Rectal smooth muscle tissue (tissue), 1 donor: ENCODE measurements at regions not wholly inside any gene's neighbourhood (a gene's known extent, or its start where the extent isn't known, plus 50 kb on each side); places are given as distances from the start of the nearest gene placed in this dataset.
"Not testable (repeated sequence)": the region's sequence is repeated elsewhere in the genome, so short reads cannot be mapped to it uniquely, and the experiment has no call there.

Source experiments
- H3K27ac ChIP-seq: one replicate; pipeline ENCODE4 v1.7.0; 2013; ENCODE audit warnings: low read depth, low read length, inconsistent platforms
- H3K27me3 ChIP-seq: one replicate; pipeline ENCODE4 v1.7.0; 2013; ENCODE audit warnings: low read length; ENCODE audit not compliant: control insufficient read depth, insufficient read depth
- H3K36me3 ChIP-seq: one replicate; pipeline ENCODE4 v1.7.0; 2013; ENCODE audit warnings: low read length; ENCODE audit not compliant: control insufficient read depth, insufficient read depth
- H3K4me1 ChIP-seq: one replicate; pipeline ENCODE4 v1.7.0; 2013; ENCODE audit warnings: low read length; ENCODE audit not compliant: control insufficient read depth, insufficient read depth
- H3K4me3 ChIP-seq: one replicate; pipeline ENCODE4 v1.7.0; 2013; ENCODE audit warnings: low read length
- H3K9ac ChIP-seq: one replicate; pipeline ENCODE4 v1.7.0; 2013; ENCODE audit warnings: low read length

DNA sequence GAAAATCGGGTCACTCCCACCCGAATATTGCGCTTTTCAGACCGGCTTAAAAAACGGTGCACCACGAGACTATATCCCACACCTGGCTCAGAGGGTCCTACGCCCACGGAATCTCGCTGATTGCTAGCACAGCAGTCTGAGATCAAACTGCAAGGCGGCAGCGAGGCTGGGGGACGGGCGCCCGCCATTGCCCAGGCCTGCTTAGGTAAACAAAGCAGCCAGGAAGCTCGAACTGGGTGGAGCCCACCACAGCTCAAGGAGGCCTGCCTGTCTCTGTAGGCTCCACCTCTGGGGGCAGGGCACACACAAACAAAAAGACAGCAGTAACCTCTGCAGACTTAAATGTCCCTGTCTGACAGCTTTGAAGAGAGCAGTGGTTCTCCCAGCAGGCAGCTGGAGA is 611.9 kb upstream of the INTU start:
- H3K9ac ChIP-seq, H3K4me1 ChIP-seq, H3K27me3 ChIP-seq, H3K36me3 ChIP-seq, H3K4me3 ChIP-seq, H3K27ac ChIP-seq: not testable (repeated sequence)

DNA sequence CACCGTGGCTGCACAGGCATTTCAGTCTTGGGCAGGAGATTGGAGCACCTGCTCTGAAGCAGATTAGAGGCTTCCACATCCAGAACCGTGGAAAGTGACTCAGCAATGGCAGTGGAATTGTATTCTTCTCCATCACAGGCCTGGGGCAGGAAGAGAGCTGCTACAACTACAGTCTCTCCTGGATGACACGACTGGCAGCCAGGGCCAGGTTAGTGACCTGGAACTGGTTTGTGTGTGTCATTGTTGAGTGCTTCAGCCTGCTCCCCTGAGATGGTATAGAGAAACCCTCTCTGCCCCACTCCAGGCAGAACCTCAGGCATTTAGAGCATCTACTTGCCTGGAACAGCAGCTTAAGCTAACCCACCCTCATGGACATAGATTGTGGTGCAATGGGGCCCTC is 596.5 kb upstream of the INTU start:
- H3K27me3 ChIP-seq: no peaks in the 10 kb centered on the region
- no peak overlapping the region for H3K27ac ChIP-seq
- no peak overlapping the region for H3K9ac ChIP-seq
- no peaks in the 10 kb centered on the region for H3K4me1 ChIP-seq
- no peaks in the 10 kb centered on the region for H3K36me3 ChIP-seq
- H3K4me3 ChIP-seq: no peak overlapping the region

DNA sequence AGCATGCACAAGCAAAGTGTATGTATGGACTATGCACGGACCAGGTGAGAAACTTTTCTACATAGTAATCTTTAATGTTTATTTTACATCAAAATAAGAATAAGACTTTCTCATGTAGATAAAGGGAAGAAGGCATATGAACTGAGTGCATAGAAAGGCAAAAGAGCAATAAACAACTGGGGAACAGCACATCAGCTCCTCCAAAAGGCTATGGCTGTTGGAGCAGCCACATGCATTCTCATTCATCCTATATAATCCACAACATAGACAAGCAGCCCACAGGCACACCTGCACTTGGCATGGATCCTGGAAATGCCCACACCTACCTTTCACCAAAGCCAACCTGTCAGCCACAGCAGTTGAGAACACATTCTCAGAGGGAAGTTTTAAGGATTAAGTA is 586.9 kb upstream of the INTU start:
- H3K4me3 ChIP-seq: no peak overlapping the region
- H3K27me3 ChIP-seq: no peaks in the 10 kb centered on the region
- no peak overlapping the region for H3K27ac ChIP-seq
- no peaks in the 10 kb centered on the region for H3K4me1 ChIP-seq
- no peak overlapping the region for H3K9ac ChIP-seq
- no peaks in the 10 kb centered on the region for H3K36me3 ChIP-seq

DNA sequence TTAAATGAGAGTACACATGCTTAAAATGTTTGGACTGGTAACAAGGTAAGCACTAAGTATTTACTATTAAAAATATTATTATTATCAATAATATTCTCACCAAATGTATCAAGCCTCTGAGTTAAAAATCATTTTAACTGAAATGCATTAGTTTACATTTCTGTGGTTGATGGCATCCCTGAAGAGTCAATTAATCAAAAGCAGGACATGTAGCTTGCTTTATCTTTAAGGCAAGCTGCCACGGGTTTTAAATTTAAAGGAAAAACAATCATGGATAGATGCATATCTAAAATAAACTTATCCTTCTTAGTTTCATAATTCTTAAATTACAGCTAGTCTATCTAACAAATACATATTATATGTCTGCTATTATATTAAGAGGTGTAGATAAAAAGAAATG is 584.8 kb upstream of the INTU start:
- Histone ChIP-seq H3K4me3 (no peak overlapping the region), H3K27ac (no peak overlapping the region), H3K9ac (no peak overlapping the region), H3K36me3 (no peaks in the 10 kb centered on the region), H3K27me3 (no peaks in the 10 kb centered on the region), H3K4me1 (no peaks in the 10 kb centered on the region)

DNA sequence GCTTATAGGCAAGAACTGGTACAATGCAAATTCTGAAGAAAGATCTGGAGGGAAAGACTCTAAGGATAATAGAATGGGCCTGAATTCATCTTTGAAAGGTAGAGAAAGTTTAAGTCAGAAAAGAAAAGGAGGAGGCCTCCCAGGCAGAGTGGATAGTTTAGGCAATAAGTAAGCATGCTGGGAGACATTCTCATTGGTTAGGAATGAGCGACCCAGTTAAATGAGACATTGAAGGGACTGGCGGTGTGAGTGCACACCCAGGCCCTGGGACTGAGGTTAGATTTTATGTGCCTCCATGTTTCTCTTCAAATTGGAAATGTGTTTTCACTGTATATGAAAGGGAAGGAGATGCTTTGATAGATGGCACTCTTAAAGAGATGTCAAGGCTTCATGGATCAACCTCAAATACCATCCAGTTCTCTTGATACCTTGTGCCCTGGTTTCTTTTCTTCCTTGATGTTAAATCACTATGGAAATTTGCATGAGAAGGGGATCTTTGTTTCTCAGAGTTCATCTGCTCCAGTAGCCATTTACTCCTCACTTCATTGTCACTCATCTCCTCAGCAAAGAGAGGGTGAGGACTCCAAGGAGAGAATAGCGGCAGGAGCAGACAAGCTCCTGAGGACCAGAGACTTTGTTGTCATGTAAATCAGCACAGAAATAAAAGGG is 584.2 kb upstream of the INTU start:
- H3K9ac ChIP-seq: no peak overlapping the region
- H3K27me3 ChIP-seq: no peaks in the 10 kb centered on the region
- no peak overlapping the region for H3K27ac ChIP-seq
- no peak overlapping the region for H3K4me3 ChIP-seq
- no peaks in the 10 kb centered on the region for H3K36me3 ChIP-seq
- no peaks in the 10 kb centered on the region for H3K4me1 ChIP-seq

DNA sequence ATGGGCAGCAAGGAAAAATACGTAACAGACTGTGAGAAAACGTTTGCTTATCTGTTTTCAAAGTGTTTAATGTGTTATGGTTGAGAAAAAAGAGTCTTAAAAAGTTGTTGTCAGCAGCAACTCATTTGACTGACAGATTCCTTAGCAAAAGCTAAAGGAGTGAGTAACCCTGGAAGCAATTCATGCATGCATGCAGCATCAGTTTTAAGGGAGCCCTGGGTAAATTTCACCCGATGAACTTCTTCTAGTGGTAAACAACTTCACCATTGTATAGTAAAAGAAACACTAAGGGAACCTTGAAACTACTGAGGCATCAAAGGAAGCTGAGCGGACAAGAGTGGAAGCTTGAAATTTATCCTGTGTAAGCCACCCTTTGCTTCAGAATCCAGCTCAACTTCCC is 583.2 kb upstream of the INTU start:
- Histone ChIP-seq H3K36me3 (no peaks in the 10 kb centered on the region), H3K9ac (no peak overlapping the region), H3K27me3 (no peaks in the 10 kb centered on the region), H3K4me1 (no peaks in the 10 kb centered on the region), H3K4me3 (no peak overlapping the region), H3K27ac (no peak overlapping the region)

DNA sequence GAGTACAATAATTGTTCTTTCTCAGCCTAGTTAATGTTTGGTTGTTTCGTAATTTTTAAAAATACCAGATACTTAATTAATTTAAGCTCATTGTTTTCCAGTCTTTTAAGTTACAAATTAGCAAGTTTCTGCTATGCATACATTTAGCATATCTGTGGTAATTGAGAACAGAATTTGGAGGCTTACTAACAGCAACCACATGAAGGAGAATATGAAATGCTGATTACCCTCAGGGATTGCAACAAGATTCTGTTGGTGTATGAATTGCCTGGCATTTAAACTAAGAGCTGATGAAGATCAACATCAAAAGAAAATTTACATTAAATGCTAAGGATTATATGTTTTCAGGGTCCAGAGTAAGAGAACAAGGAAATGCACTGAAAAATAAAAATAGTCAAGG is 580.0 kb upstream of the INTU start:
- H3K27me3 ChIP-seq: no peaks in the 10 kb centered on the region
- no peak overlapping the region for H3K27ac ChIP-seq
- no peaks in the 10 kb centered on the region for H3K4me1 ChIP-seq
- H3K36me3 ChIP-seq: no peaks in the 10 kb centered on the region
- H3K9ac ChIP-seq: no peak overlapping the region
- H3K4me3 ChIP-seq: no peak overlapping the region

DNA sequence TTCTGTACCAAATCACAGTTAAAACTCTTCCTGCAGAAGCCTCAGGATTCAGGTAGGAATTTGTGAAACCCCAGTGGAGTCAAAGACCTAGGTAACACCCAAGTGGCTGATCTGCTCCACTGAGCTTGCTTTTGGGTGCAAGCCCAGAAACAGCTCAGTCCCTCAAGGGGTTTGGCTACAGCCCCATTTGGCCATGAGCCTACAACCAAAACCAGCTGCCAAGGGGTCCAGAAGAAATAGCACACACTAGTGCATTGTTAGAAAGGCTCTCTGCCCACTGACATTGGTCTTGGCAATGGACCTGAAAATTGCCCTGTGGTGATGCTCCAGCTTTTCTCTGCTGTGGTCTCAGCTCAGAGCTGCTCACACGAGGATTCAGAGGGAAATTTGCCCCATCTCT is 577.4 kb upstream of the INTU start:
- no peak overlapping the region for H3K4me3 ChIP-seq
- no peaks in the 10 kb centered on the region for H3K4me1 ChIP-seq
- no peaks in the 10 kb centered on the region for H3K36me3 ChIP-seq
- no peak overlapping the region for H3K9ac ChIP-seq
- no peak overlapping the region for H3K27ac ChIP-seq
- no peaks in the 10 kb centered on the region for H3K27me3 ChIP-seq

DNA sequence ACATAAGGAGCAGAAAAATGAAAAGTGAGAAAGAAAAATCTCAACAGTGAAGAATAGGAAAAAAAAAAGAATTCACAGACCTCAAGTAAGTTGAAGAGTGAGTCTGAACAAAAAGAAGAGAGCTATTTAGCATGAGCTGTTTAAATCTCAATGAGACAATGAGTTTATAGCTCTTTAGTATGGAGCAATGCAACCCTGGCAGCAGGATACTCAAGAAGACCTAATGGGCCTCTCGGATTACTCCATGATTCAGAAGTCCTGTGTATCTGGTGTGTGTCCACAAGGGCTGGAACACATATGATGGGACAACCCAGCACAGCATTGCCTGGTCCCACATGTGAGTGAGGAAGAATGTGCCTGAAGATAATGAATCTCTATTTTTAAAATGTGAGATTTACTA is 563.1 kb upstream of the INTU start:
- no peak overlapping the region for H3K4me3 ChIP-seq
- H3K27ac ChIP-seq: no peak overlapping the region
- H3K4me1 ChIP-seq: no peaks in the 10 kb centered on the region
- no peaks in the 10 kb centered on the region for H3K27me3 ChIP-seq
- no peak overlapping the region for H3K9ac ChIP-seq
- no peaks in the 10 kb centered on the region for H3K36me3 ChIP-seq

DNA sequence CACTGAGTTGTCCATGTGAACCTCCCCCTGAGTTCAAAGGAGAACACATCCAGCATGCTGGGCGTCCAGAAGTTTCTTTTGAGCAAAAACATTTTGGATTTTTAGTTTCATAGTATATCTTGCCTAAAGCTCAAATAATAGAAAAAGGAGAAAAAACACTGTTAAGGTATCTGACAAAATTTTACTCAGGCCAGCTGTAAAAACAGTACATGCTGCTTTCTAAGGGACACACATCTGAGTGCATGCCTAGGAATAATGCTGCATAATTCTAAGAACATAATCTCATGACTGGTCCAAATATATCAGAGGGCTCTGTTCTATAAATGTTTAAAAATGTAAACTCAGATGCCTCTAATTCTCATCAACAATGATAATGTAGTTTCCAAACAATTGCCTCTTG is 561.3 kb upstream of the INTU start:
- Histone ChIP-seq H3K4me3 (no peak overlapping the region), H3K27me3 (no peaks in the 10 kb centered on the region), H3K4me1 (no peaks in the 10 kb centered on the region), H3K36me3 (no peaks in the 10 kb centered on the region), H3K9ac (no peak overlapping the region), H3K27ac (no peak overlapping the region)

DNA sequence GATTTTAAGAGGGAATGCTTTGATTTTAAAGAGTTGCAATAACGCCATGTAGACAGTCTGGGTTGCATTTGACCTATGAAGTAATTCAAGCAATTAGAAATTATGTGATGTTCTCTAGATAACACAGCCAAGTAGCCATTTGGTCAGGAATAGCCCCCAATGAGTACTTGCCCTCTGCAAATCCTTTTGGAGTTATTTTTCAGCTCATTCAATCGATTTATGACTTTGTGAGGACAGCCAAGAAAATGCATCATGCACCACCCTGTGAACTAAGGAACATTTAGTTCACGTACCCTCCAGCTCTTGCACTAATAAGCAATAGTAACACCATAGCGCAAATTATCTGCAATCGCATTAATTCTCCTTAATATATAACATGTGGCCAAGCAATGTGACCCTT is 552.6 kb upstream of the INTU start:
- Histone ChIP-seq H3K27ac (no peak overlapping the region), H3K9ac (no peak overlapping the region), H3K36me3 (no peaks in the 10 kb centered on the region), H3K4me3 (no peak overlapping the region), H3K27me3 (no peaks in the 10 kb centered on the region), H3K4me1 (no peaks in the 10 kb centered on the region)

DNA sequence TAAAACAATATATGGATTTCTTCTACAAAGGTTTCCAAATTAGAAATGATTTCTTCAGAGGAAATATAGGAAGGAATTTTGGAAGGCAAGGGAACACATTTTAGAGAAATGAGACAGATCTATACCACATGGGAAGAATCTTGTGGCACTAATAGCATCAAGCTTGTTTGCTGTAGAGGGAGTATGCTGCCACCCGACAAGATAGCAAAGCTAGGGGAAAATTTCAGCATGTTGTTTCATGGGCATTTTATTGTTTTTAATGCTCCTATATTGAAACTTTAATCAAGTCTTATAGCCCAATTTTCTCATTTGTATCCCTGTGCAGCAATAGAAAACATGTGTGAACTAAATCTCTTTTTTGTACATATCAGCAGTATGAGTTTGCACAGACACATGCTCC is 551.7 kb upstream of the INTU start:
- Histone ChIP-seq H3K9ac (no peak overlapping the region), H3K4me3 (no peak overlapping the region), H3K36me3 (no peaks in the 10 kb centered on the region), H3K27me3 (no peaks in the 10 kb centered on the region), H3K4me1 (no peaks in the 10 kb centered on the region), H3K27ac (no peak overlapping the region)

DNA sequence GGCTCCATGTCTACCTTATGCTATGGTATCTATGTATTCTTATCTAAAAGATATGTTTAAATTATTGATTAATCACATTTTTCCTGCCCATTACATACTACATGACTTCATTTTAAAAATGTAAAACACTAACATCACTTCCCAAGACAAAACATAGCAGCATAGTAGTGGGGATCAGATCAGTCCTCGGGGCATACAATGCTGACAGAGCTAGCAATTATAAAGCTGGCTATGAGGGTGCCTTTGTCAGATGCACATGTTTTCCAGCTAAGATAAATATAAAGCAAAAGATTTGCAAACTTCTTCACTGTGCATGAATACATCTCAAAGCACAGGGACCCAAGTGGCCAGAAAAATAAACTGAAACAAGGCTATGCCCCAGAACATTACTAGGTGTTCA is 549.8 kb upstream of the INTU start:
- Histone ChIP-seq H3K36me3 (no peaks in the 10 kb centered on the region), H3K4me1 (no peaks in the 10 kb centered on the region), H3K9ac (no peak overlapping the region), H3K4me3 (no peak overlapping the region), H3K27me3 (no peaks in the 10 kb centered on the region), H3K27ac (no peak overlapping the region)
